A549 (cell line): ENCODE measurements at regions not wholly inside any gene's neighbourhood (a gene's known extent, or its start where the extent isn't known, plus 50 kb on each side); places are given as distances from the start of the nearest gene placed in this dataset.

Experiments used
- ATAC-seq, 2 experiments: fragments of 200-7000 bp in 1 of 2; fragments of >200 bp in 1 of 2; cut with Nextera tagmentation in 1 of 2; cut with Tn5 transposase in 1 of 2; 3 replicates each; pipeline versions ENCODE4 v1.8.0 to v1.9.1; 2018 to 2020; ENCODE audit warnings: mild to moderate bottlenecking in 1 of 2, moderate library complexity in 1 of 2
- CTCF ChIA-PET: fragments of 300-600 bp; sonication (Branson Sonifier 250); formaldehyde crosslinking; extraction: SDS; loops from one replicate; lab custom pipeline; 2021; ENCODE audit warnings: antibody characterized with exemption, inconsistent platforms; lab: Yijun Ruan, JAX
- POLR2A ChIA-PET: fragments of 350-600 bp; formaldehyde crosslinking; extraction: SDS; loops from one replicate; lab custom pipeline; 2021; ENCODE audit warnings: antibody characterized with exemption, inconsistent platforms; lab: Yijun Ruan, JAX
- DNase-seq, 2 experiments: peaks; one replicate each; pipeline versions ENCODE4 v3.0.0 to v3.0.0-alpha.2; 2011 to 2016; ENCODE audit warnings: low read depth in 1 of 2, low spot score in 1 of 2
- FAIRE-seq: peaks from 2 replicates; lab custom pipeline; 2011; peaks lifted over from hg19 to GRCh38; lab: Jason Lieb, UNC
- H3K27ac ChIP-seq, 2 experiments: fragments of >200 bp; sonication (Bioruptor Twin); formaldehyde crosslinking; 3 replicates each; pipeline ENCODE4 v1.5.1; 2016 to 2017
- H3K4me1 ChIP-seq: fragments of >200 bp; sonication (Bioruptor Twin); formaldehyde crosslinking; 3 replicates; pipeline ENCODE4 v1.6.1; 2016
- H3K4me2 ChIP-seq: fragments of >200 bp; sonication (Bioruptor Twin); formaldehyde crosslinking; 3 replicates; pipeline ENCODE4 v1.6.1; 2016
- H3K4me3 ChIP-seq: fragments of >200 bp; sonication (Bioruptor Twin); formaldehyde crosslinking; 3 replicates; pipeline ENCODE4 v1.5.1; 2016
- H3K9me3 ChIP-seq: fragments of >200 bp; sonication (Bioruptor Twin); formaldehyde crosslinking; 3 replicates; pipeline ENCODE4 v1.6.1; 2016
- CBX2 ChIP-seq: fragments of 200-600 bp; sonication (generic); IDR thresholded peaks from 2 replicates; pipeline ENCODE4 v1.6.1; 2016; ENCODE audit warnings: low read depth, mild to moderate bottlenecking, borderline replicate concordance
- CHD2 ChIP-seq: fragments of 150-350 bp; IDR thresholded peaks from 2 replicates; pipeline ENCODE4 v1.6.1; 2014; ENCODE audit warnings: low read length; ENCODE audit not compliant: partially characterized antibody
- CHD4 ChIP-seq: fragments of 200-600 bp; sonication (generic); IDR thresholded peaks from 2 replicates; pipeline ENCODE4 v1.6.1; 2016; ENCODE audit warnings: antibody characterized with exemption, mild to moderate bottlenecking, borderline replicate concordance
- EHMT2 ChIP-seq: fragments of 200-600 bp; sonication (generic); IDR thresholded peaks from 2 replicates; pipeline ENCODE4 v1.6.1; 2016; ENCODE audit warnings: antibody characterized with exemption, low read depth, mild to moderate bottlenecking, moderate library complexity
- ESRRA ChIP-seq: fragments of 150-350 bp; IDR thresholded peaks from 2 replicates; pipeline ENCODE4 v1.6.1; 2014; ENCODE audit warnings: mild to moderate bottlenecking, low read length, borderline replicate concordance
- HOXA7 ChIP-seq: fragments of 250-450 bp; sonication (Bioruptor Pico); IDR thresholded peaks from 2 replicates; pipeline ENCODE4 v1.5.0; 2020; ENCODE audit warnings: mild to moderate bottlenecking, moderate library complexity
- JUN ChIP-seq, 2 experiments: fragments of >200 bp; sonication (Bioruptor Twin); formaldehyde crosslinking; IDR thresholded peaks; 2 replicates in 1 of 2; 3 replicates in 1 of 2; pipeline ENCODE4 v1.6.1; 2016 to 2017
- KDM1A ChIP-seq: fragments of 200-600 bp; sonication (generic); IDR thresholded peaks from 2 replicates; pipeline ENCODE4 v1.6.1; 2016; ENCODE audit warnings: low read depth, mild to moderate bottlenecking
- KDM5A ChIP-seq: fragments of 200-600 bp; sonication (generic); IDR thresholded peaks from 2 replicates; pipeline ENCODE4 v1.6.1; 2016; ENCODE audit warnings: antibody characterized with exemption, mild to moderate bottlenecking
- MAFK ChIP-seq: fragments of 450-650 bp; IDR thresholded peaks from 2 replicates; pipeline ENCODE4 v1.6.1; 2014; ENCODE audit not compliant: partially characterized antibody
- MYC ChIP-seq: IDR thresholded peaks from 2 replicates; pipeline ENCODE4 v1.6.1; 2012; ENCODE audit warnings: mild to moderate bottlenecking, inconsistent platforms, low read length, improper control_type of control experiment, borderline replicate concordance
- NFE2L2 ChIP-seq: fragments of 150-350 bp; conservative IDR thresholded peaks from 2 replicates; pipeline ENCODE4 v1.6.1; 2014; ENCODE audit warnings: low read length
- NPAS2 ChIP-seq: fragments of 250-450 bp; sonication (Bioruptor Pico); IDR thresholded peaks from 2 replicates; pipeline ENCODE4 v1.8.0; 2022; ENCODE audit warnings: mild to moderate bottlenecking, moderate library complexity, borderline replicate concordance
- NR3C1 ChIP-seq: fragments of >200 bp; sonication (Bioruptor Twin); formaldehyde crosslinking; IDR thresholded peaks from 3 replicates; pipeline ENCODE4 v1.6.1; 2017
- PHF8 ChIP-seq: fragments of 200-600 bp; sonication (generic); IDR thresholded peaks from 2 replicates; pipeline ENCODE4 v1.6.1; 2016; ENCODE audit warnings: low read depth, mild to moderate bottlenecking, antibody characterized with exemption, moderate library complexity, borderline replicate concordance
- POLR2AphosphoS2 ChIP-seq: conservative IDR thresholded peaks from 2 replicates; pipeline ENCODE4 v1.6.1; 2012; ENCODE audit warnings: low read length, improper control_type of control experiment, inconsistent platforms
- RAD21 ChIP-seq, 2 experiments: fragments of >200 bp in 1 of 2; sonication (Bioruptor Twin) in 1 of 2; formaldehyde crosslinking in 1 of 2; IDR thresholded peaks in 1 of 2; conservative IDR thresholded peaks in 1 of 2; 2 replicates in 1 of 2; 3 replicates in 1 of 2; pipeline ENCODE4 v1.6.1; 2012 to 2018; ENCODE audit warnings: inconsistent platforms in 1 of 2
- RARB ChIP-seq: fragments of 250-450 bp; sonication (Bioruptor Pico); IDR thresholded peaks from 2 replicates; pipeline ENCODE4 v1.8.0; 2021; ENCODE audit warnings: mild to moderate bottlenecking, moderate library complexity
- RCOR1 ChIP-seq: fragments of 150-350 bp; IDR thresholded peaks from 2 replicates; pipeline ENCODE4 v1.6.1; 2014; ENCODE audit warnings: antibody characterized with exemption, low read length, low read depth
- RFX5 ChIP-seq: fragments of 450-650 bp; IDR thresholded peaks from 2 replicates; pipeline ENCODE4 v1.7.1; 2014; ENCODE audit warnings: antibody characterized with exemption, mild to moderate bottlenecking, moderate library complexity
- SMC3 ChIP-seq: fragments of >200 bp; sonication (Bioruptor Twin); formaldehyde crosslinking; IDR thresholded peaks from 3 replicates; pipeline ENCODE4 v1.6.1; 2018; ENCODE audit warnings: inconsistent platforms
- TFCP2L1 ChIP-seq: fragments of 250-450 bp; sonication (Bioruptor Pico); IDR thresholded peaks from 2 replicates; pipeline ENCODE4 v1.5.0; 2021; ENCODE audit warnings: mild to moderate bottlenecking
- ZSCAN20 ChIP-seq: fragments of 250-450 bp; sonication (Bioruptor Pico); IDR thresholded peaks from 2 replicates; pipeline ENCODE4 v1.8.0; 2022; ENCODE audit warnings: mild to moderate bottlenecking, moderate library complexity
- WGBS: methylation state at CpG from one replicate; pipeline ENCODE4 v1.1.6; 2017; ENCODE audit errors: missing lambda C conversion rate; 5-methylcytosine and 5-hydroxymethylcytosine counted together
- TF ChIP-seq, protein P1 (sequence below): fragments of 250-450 bp; sonication (Bioruptor Pico); IDR thresholded peaks from 2 replicates; pipeline ENCODE4 v1.5.0; 2021; ENCODE audit warnings: mild to moderate bottlenecking, moderate library complexity, borderline replicate concordance
- TF ChIP-seq, protein P2 (sequence below): fragments of 250-450 bp; sonication (Bioruptor Pico); IDR thresholded peaks from 2 replicates; pipeline ENCODE4 v1.5.0; 2020; ENCODE audit warnings: low read depth, mild to moderate bottlenecking, moderate library complexity
- TF ChIP-seq, protein P3 (sequence below): fragments of 200-600 bp; sonication (generic); IDR thresholded peaks from 2 replicates; pipeline ENCODE4 v1.6.1; 2016; ENCODE audit warnings: antibody characterized with exemption, mild to moderate bottlenecking, moderate library complexity

DNA sequence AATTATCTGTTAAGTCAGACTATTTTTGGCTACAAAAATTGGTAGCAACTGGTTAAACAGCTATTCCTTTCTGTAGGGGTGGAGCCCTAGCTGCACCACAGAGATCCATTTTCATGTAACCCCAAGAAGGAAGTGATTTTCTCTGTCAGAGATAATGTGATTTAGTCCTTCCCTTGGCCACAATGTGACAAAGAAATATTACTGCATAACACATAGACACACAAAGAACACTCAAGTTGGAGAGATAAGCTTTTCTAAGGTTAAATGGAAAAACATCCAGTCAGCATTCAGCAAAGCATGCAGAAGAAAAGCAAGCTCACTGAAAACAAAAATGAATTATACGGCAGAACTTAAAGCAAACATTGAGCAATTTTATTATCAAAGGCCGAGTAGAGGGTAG, 227.8 kb upstream of the CDH9 start:
- DNase-seq (no peak), ATAC-seq (no peak), FAIRE-seq (no peak)
- Histone ChIP-seq H3K9me3 (0 out of 3 replicates have a peak, but pooled peaks cover 15% of the 10 kb centered on the region), H3K27ac (no peak overlapping the region), H3K4me1 (no peaks in the 10 kb centered on the region), H3K4me2 (no peak overlapping the region), H3K4me3 (no peak overlapping the region)
- ChIA-PET POLR2A (no interaction called here), CTCF (no interaction called here)
- TF ChIP-seq NR3C1 = no peak
- TF ChIP-seq MAFK = peak; percentile 2
- 53% methylated on average over 2 of the region's 2 CpGs for WGBS

DNA sequence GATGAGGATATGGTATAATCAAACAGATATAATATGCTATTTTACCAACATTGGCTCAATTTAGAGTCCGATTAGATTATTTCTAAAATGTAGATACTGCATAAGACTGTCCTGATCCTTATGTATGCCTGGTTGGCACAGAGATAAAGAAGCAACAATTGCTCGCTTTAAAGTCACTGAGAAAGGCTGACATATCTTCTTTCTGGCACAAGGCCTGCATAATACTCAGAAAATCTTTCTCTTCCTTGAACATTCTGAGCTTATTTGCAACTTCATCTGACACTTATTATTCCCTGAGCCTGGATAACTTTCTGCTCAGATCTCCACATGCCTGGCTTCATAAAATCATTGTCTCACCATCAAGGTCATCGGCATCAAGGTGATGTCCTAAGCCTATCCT, 219.3 kb upstream of the CDH9 start:
- FAIRE-seq = no peak
- CTCF ChIA-PET = no interaction called here
- POLR2A ChIA-PET = no interaction called here

DNA sequence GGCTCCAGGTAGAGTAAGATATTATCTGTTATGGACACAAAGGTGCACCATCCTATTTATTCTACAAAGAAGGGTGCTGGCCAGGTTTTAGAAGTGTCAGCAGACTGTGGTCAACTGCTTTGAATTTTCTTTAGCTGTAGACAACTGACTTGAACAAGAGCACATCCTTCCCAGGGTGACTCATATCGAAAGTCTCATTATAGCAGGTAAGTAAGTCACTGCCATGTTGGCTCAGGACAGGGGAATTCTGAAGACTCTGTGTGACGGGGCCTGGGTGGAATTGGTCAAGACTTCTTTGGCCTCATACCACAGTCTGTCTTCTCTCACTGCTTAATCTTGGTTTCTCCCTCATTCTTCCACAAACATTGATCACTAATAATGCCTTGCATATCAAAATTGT, 214.5 kb upstream of the CDH9 start:
- DNase-seq = no peak
- TF ChIP-seq HOXA7 (no peak), KDM5A (no peak)
- TF ChIP-seq, all 56 proteins: peak for 0
- Histone ChIP-seq H3K4me1 (no peaks in the 10 kb centered on the region), H3K4me2 (no peak overlapping the region), H3K4me3 (no peak overlapping the region), H3K9me3 (no peaks in the 10 kb centered on the region), H3K27ac (no peak overlapping the region)
- CTCF ChIA-PET = interaction anchor here (0.6 kb wide), 1 partner anchor 59 kb away, joined by 3 read pairs; no protein-coding TSS in a partner anchor
- 25% methylated on average over 2 of the region's 2 CpGs for WGBS
- FAIRE-seq = no peak
- ATAC-seq = no peak
- POLR2A ChIA-PET = no interaction called here

More for the DNA sequence above, 219.3 kb upstream of the CDH9 start:
- ATAC-seq (no peak), DNase-seq (no peak)
- WGBS = 51% methylated on average over 3 of the region's 3 CpGs
- Histone ChIP-seq H3K4me2 (no peak overlapping the region), H3K4me3 (no peak overlapping the region), H3K27ac (no peak overlapping the region), H3K9me3 (no peaks in the 10 kb centered on the region), H3K4me1 (no peaks in the 10 kb centered on the region)
- TF ChIP-seq CHD2 (no peak), POLR2AphosphoS2 (no peak), CBX2 (no peak), RCOR1 (no peak), TFCP2L1 (CRISPR knock-in tag) (no peak), NFE2L2 (no peak), ZSCAN20 (CRISPR knock-in tag) (no peak), PHF8 (no peak), SMC3 (no peak)
- TF ChIP-seq, protein P1, sequence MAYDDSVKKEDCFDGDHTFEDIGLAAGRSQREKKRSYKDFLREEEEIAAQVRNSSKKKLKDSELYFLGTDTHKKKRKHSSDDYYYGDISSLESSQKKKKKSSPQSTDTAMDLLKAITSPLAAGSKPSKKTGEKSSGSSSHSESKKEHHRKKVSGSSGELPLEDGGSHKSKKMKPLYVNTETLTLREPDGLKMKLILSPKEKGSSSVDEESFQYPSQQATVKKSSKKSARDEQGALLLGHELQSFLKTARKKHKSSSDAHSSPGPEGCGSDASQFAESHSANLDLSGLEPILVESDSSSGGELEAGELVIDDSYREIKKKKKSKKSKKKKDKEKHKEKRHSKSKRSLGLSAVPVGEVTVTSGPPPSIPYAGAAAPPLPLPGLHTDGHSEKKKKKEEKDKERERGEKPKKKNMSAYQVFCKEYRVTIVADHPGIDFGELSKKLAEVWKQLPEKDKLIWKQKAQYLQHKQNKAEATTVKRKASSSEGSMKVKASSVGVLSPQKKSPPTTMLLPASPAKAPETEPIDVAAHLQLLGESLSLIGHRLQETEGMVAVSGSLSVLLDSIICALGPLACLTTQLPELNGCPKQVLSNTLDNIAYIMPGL (CRISPR knock-in tag) = no peak

DNA sequence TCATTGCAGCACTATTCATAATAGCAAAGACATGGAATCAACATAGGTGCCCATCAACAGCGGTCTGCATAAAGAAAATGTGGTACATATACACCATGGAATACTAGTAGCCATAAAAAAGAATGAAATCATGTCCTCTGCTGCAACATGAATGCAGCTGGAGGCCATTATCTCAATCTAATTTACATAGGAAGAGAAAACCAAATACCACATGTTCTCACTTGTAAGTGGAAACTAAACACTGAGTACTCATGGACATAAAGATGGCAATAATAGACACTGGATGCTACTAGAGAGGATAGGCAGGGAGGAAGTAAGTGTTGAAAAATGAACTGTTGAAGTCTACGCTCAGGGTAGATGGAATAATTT, 203.9 kb upstream of the CDH9 start:
- no peak for ATAC-seq

More for the DNA sequence above, 203.9 kb upstream of the CDH9 start:
- H3K4me2 ChIP-seq = peak overlapping the region; percentile 51
- H3K4me1 ChIP-seq = peaks cover 11% of the 10 kb centered on the region
- CTCF ChIA-PET = no interaction called here
- H3K27ac ChIP-seq = peak overlapping the region; percentile 52 to 75; a peak in 4 of 6 replicates
- TF ChIP-seq TFCP2L1 (CRISPR knock-in tag) = no peak
- no peak for TF ChIP-seq CHD4
- TF ChIP-seq ESRRA = no peak
- TF ChIP-seq, protein P2, sequence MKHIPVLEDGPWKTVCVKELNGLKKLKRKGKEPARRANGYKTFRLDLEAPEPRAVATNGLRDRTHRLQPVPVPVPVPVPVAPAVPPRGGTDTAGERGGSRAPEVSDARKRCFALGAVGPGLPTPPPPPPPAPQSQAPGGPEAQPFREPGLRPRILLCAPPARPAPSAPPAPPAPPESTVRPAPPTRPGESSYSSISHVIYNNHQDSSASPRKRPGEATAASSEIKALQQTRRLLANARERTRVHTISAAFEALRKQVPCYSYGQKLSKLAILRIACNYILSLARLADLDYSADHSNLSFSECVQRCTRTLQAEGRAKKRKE (CRISPR knock-in tag) = no peak
- TF ChIP-seq KDM5A = no peak
- TF ChIP-seq, protein P3, sequence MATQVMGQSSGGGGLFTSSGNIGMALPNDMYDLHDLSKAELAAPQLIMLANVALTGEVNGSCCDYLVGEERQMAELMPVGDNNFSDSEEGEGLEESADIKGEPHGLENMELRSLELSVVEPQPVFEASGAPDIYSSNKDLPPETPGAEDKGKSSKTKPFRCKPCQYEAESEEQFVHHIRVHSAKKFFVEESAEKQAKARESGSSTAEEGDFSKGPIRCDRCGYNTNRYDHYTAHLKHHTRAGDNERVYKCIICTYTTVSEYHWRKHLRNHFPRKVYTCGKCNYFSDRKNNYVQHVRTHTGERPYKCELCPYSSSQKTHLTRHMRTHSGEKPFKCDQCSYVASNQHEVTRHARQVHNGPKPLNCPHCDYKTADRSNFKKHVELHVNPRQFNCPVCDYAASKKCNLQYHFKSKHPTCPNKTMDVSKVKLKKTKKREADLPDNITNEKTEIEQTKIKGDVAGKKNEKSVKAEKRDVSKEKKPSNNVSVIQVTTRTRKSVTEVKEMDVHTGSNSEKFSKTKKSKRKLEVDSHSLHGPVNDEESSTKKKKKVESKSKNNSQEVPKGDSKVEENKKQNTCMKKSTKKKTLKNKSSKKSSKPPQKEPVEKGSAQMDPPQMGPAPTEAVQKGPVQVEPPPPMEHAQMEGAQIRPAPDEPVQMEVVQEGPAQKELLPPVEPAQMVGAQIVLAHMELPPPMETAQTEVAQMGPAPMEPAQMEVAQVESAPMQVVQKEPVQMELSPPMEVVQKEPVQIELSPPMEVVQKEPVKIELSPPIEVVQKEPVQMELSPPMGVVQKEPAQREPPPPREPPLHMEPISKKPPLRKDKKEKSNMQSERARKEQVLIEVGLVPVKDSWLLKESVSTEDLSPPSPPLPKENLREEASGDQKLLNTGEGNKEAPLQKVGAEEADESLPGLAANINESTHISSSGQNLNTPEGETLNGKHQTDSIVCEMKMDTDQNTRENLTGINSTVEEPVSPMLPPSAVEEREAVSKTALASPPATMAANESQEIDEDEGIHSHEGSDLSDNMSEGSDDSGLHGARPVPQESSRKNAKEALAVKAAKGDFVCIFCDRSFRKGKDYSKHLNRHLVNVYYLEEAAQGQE = no peak
- no peak for TF ChIP-seq RAD21 (conservative IDR thresholded peaks at IDR 0.05 in 1 of 2, IDR thresholded peaks at IDR 0.05 in 1 of 2)
- TF ChIP-seq MYC = no peak
- no peak for TF ChIP-seq PHF8
- no peak for TF ChIP-seq RFX5
- TF ChIP-seq JUN (IDR thresholded peaks at IDR 0.05) = no peak
- no peak for TF ChIP-seq MAFK
- no peak for TF ChIP-seq NPAS2
- no peak for TF ChIP-seq EHMT2
- TF ChIP-seq RARB (CRISPR knock-in tag) = no peak
- no peak for TF ChIP-seq KDM1A
- TF ChIP-seq, all 56 proteins: peak for 0
- 62% methylated on average over 2 of the region's 2 CpGs for WGBS
- DNase-seq (no peak), FAIRE-seq (no peak)
- Histone ChIP-seq H3K4me3 (no peak overlapping the region), H3K9me3 (no peaks in the 10 kb centered on the region; the same call in 2 of the 3 replicates)
- POLR2A ChIA-PET = no interaction called here
